ENCODE measurements at regions not wholly inside any gene's neighbourhood (a gene's known extent, or its start where the extent isn't known, plus 50 kb on each side); places are given as distances from the start of the nearest gene placed in this dataset.
"Not testable (repeated sequence)": the region's sequence is repeated elsewhere in the genome, so short reads cannot be mapped to it uniquely, and the experiment has no call there.

DNA sequence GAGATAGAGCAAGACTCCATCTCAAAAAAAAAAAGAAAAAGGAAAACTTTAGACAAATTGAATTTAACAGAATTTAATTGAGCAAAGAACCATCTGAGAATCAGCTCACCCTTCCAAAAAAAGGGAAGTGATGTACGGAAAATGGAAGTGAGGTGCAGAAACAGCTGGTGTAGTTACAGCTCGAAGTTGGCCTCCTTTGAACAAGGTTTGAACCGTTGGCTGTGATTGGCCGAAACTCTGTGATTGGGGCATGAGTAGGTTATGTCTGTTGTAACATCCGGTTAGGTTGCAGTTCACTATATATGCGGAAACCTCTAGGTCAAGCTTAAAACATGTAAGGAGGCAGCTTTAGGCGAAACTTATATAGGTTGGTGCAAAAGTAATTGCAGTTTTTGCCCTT, 97.9 kb upstream of the KIF26B start:
- H3K36me3 ChIP-seq (ENCODE audit: control insufficient read depth in 2 of 2, insufficient read depth in 2 of 2, low read length in 1 of 2): no peaks in the 10 kb centered on the region
- H3K79me2 ChIP-seq (ENCODE audit: control insufficient read depth, insufficient read depth, low read length): no peaks in the 10 kb centered on the region
- POLR2A ChIA-PET: interaction anchor here (0.6 to 0.7 kb wide), 3 partner anchors 72 to 870 kb away, joined by 3 read pairs; no protein-coding TSS in a partner anchor
- no peak overlapping the region for H3K9ac ChIP-seq (ENCODE audit: control insufficient read depth, insufficient read depth, low read length)
- no peak overlapping the region for H3K27ac ChIP-seq (ENCODE audit: control insufficient read depth, insufficient read depth)
- RAD21 ChIA-PET (ENCODE audit: unreplicated experiment): interaction anchor here (0.9 kb wide), 1 partner anchor 11 kb away, joined by 3 read pairs; no protein-coding TSS in a partner anchor
- no peak for TF ChIP-seq JUNB (IDR thresholded peaks at IDR 0.05)
- peak; percentile 64; the same call in 1 of the 2 replicates for TF ChIP-seq SPI1 (IDR thresholded peaks at IDR 0.05; ENCODE audit: borderline replicate concordance, insufficient read depth, low read depth, low read length)
- FAIRE-seq (no peak), DNase-seq (ENCODE audit: low read depth, low spot score) (no peak), ATAC-seq (no peak)
- intact Hi-C loops (cut with micrococcal nuclease; ENCODE audit: unreplicated experiment) (no loop called here), in situ Hi-C loops (cut with MboI) (no loop called here)
- no peak overlapping the region for H3K4me3 ChIP-seq
- peaks cover 0 to 2% of the 10 kb centered on the region in 2 experiments; a peak in 1 of 4 replicates for H3K27me3 ChIP-seq (replicated peaks in 1 of 2; ENCODE audit: control insufficient read depth in 2 of 2, insufficient read depth in 2 of 2, low read length in 1 of 2)
- CTCF ChIA-PET: interaction anchor here (0.6 to 2.4 kb wide), 5 partner anchors 14 to 1722 kb away, joined by 3 to 14 read pairs (median 3); no protein-coding TSS in a partner anchor
- no peak overlapping the region for H2AFZ ChIP-seq (ENCODE audit: control insufficient read depth, low read depth, low read length)
- H3K4me1 ChIP-seq (ENCODE audit: control insufficient read depth, insufficient read depth, low read length): no peaks in the 10 kb centered on the region; the same call in 1 of the 2 replicates
- no peaks in the 10 kb centered on the region for H3K9me3 ChIP-seq (replicated peaks; ENCODE audit: control insufficient read depth, insufficient read depth, low read length)
- H3K4me2 ChIP-seq (ENCODE audit: control insufficient read depth, insufficient read depth): no peak overlapping the region
- no peaks in the 10 kb centered on the region for H4K20me1 ChIP-seq (ENCODE audit: control insufficient read depth, insufficient read depth)
- WGBS (ENCODE audit: insufficient coverage, insufficient replicate concordance, low lambda C conversion rate, missing lambda C conversion rate): 51% methylated on average over 7 of the region's 7 CpGs
- BruUV-seq (replicated peaks): no TSS peak
- SMC1A ChIA-PET (ENCODE audit: uncharacterized antibody, unreplicated experiment): no interaction called here

GRCh38 chr1:245056296-245056695, 98.5 kb upstream of the KIF26B start:
- H3K36me3 ChIP-seq (ENCODE audit: control insufficient read depth in 2 of 2, insufficient read depth in 2 of 2, low read length in 1 of 2); ATAC-seq; POLR2A ChIA-PET; H3K4me1 ChIP-seq (ENCODE audit: control insufficient read depth, insufficient read depth, low read length); BruUV-seq (replicated peaks); DNase-seq (ENCODE audit: low read depth, low spot score); H2AFZ ChIP-seq (ENCODE audit: control insufficient read depth, low read depth, low read length); H3K9me3 ChIP-seq (replicated peaks; ENCODE audit: control insufficient read depth, insufficient read depth, low read length); H3K4me3 ChIP-seq; H4K20me1 ChIP-seq (ENCODE audit: control insufficient read depth, insufficient read depth); H3K9ac ChIP-seq (ENCODE audit: control insufficient read depth, insufficient read depth, low read length); FAIRE-seq; H3K4me2 ChIP-seq (ENCODE audit: control insufficient read depth, insufficient read depth); in situ Hi-C loops (cut with MboI); H3K27ac ChIP-seq (ENCODE audit: control insufficient read depth, insufficient read depth); H3K79me2 ChIP-seq (ENCODE audit: control insufficient read depth, insufficient read depth, low read length); H3K27me3 ChIP-seq (replicated peaks in 1 of 2; ENCODE audit: control insufficient read depth in 2 of 2, insufficient read depth in 2 of 2, low read length in 1 of 2); intact Hi-C loops (cut with micrococcal nuclease; ENCODE audit: unreplicated experiment): not testable (repeated sequence)
- ChIA-PET SMC1A (ENCODE audit: uncharacterized antibody, unreplicated experiment) (interaction anchor here (0.7 to 1.9 kb wide), 2 partner anchors 13 to 14 kb away, joined by 4 to 6 read pairs; no protein-coding TSS in a partner anchor), RAD21 (ENCODE audit: unreplicated experiment) (interaction anchor here (0.9 kb wide), 1 partner anchor 10 kb away, joined by 3 read pairs; no protein-coding TSS in a partner anchor), CTCF (interaction anchor here (0.6 to 2.4 kb wide), 5 partner anchors 13 to 1723 kb away, joined by 3 to 14 read pairs (median 3); no protein-coding TSS in a partner anchor)
- WGBS (ENCODE audit: insufficient coverage, insufficient replicate concordance, low lambda C conversion rate, missing lambda C conversion rate): 92% methylated on average over 5 of the region's 5 CpGs
